Breast epithelium (tissue), 3 donors: ENCODE measurements at regions not wholly inside any gene's neighbourhood (a gene's known extent, or its start where the extent isn't known, plus 50 kb on each side); places are given as distances from the start of the nearest gene placed in this dataset.

Experiments used
- POLR2A ChIP-seq: fragments of 450-650 bp; IDR thresholded peaks from one replicate; pipeline ENCODE4 v1.6.1; 2016; ENCODE audit warnings: antibody characterized with exemption, mild to moderate bottlenecking, moderate library complexity
- POLR2AphosphoS5 ChIP-seq, 3 donors: sonication (generic); formaldehyde crosslinking; IDR thresholded peaks; one replicate each; pipeline ENCODE4 v1.6.1; 2017; ENCODE audit warnings: antibody characterized with exemption in 3 of 3
- TF ChIP-seq, protein P1 (sequence below), 3 donors: fragments of 450-650 bp; IDR thresholded peaks; one replicate each; pipeline ENCODE4 v1.5.1; 2016 to 2017; ENCODE audit warnings: antibody characterized with exemption in 3 of 3, mild to moderate bottlenecking in 3 of 3, moderate library complexity in 3 of 3

DNA sequence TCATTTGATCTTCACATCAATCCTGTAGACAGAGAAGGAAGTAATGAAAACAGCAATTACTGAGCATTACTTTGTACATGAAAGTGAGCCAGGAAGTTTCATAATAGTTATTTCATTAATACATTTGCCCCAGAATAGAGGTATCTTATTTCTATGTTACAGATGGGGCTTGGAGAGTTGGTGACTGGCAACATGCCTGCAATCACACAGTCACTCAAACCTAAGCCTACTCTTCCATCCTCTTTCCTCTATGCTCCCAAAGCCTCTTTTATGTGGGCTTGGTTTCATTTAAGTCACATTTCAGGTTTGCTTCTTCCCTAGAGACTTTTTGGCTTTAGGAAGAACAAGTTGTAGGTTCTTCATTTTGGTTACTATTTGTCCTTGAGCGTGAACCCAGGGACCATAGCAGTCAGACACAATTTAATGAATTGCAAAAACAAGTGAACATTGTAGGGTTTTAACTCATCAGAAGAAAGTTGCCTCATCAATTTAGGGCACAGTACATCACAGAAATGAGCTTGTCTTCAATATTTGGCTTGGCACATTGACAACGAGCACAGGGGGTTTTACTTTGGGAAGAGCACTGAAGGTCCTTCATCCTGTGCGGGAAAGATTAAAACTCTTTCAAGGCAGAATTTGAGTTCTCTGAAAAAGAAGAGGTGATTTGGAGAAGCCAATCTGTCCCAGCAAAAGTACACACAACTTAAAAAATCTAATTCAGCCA lies 381.1 kb downstream of the TMEM38B start:
- TF ChIP-seq, protein P1, sequence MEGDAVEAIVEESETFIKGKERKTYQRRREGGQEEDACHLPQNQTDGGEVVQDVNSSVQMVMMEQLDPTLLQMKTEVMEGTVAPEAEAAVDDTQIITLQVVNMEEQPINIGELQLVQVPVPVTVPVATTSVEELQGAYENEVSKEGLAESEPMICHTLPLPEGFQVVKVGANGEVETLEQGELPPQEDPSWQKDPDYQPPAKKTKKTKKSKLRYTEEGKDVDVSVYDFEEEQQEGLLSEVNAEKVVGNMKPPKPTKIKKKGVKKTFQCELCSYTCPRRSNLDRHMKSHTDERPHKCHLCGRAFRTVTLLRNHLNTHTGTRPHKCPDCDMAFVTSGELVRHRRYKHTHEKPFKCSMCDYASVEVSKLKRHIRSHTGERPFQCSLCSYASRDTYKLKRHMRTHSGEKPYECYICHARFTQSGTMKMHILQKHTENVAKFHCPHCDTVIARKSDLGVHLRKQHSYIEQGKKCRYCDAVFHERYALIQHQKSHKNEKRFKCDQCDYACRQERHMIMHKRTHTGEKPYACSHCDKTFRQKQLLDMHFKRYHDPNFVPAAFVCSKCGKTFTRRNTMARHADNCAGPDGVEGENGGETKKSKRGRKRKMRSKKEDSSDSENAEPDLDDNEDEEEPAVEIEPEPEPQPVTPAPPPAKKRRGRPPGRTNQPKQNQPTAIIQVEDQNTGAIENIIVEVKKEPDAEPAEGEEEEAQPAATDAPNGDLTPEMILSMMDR (IDR thresholded peaks at IDR 0.05), result no peak
- no peak for TF ChIP-seq POLR2A
- TF ChIP-seq POLR2AphosphoS5 (IDR thresholded peaks at IDR 0.05), result no peak
